ENCODE measurements at regions not wholly inside any gene's neighbourhood (a gene's known extent, or its start where the extent isn't known, plus 50 kb on each side); places are given as distances from the start of the nearest gene placed in this dataset.
"Not testable (repeated sequence)": the region's sequence is repeated elsewhere in the genome, so short reads cannot be mapped to it uniquely, and the experiment has no call there.

DNA sequence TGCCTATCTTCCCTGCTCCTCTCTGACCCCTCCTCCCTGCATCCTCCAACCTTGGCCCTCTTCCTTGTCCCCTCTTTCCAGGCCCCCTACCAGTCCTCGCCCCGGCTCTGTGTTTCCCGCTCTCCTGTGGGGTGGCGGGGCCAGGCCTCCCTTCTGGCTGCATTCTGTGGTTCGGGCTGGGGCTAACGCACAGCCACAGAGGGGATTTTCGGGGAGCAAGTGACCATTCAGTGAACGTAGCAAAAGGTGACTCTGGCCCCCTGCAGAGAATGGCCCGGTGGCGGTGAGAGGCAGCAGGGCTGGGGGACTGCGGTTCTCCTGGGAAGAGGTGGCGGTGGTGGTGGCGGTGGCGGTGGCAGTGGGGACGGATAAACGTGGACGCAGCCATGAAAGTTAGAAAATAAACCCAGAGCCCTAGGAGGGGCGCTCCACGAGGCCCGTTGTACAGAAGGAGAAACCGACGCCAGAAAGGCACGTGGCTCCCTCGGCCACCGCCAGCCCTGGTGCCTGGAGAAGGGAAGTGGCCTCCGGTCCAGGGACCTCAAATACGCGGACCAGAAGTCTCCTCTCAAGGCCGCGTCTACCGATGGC, 269.6 kb downstream of the ADGRD1 start:
- no peak for DNase-seq
- H3K27me3 ChIP-seq: no peaks in the 10 kb centered on the region
- TF ChIP-seq, protein P1, sequence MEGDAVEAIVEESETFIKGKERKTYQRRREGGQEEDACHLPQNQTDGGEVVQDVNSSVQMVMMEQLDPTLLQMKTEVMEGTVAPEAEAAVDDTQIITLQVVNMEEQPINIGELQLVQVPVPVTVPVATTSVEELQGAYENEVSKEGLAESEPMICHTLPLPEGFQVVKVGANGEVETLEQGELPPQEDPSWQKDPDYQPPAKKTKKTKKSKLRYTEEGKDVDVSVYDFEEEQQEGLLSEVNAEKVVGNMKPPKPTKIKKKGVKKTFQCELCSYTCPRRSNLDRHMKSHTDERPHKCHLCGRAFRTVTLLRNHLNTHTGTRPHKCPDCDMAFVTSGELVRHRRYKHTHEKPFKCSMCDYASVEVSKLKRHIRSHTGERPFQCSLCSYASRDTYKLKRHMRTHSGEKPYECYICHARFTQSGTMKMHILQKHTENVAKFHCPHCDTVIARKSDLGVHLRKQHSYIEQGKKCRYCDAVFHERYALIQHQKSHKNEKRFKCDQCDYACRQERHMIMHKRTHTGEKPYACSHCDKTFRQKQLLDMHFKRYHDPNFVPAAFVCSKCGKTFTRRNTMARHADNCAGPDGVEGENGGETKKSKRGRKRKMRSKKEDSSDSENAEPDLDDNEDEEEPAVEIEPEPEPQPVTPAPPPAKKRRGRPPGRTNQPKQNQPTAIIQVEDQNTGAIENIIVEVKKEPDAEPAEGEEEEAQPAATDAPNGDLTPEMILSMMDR (IDR thresholded peaks at IDR 0.05 in 4 of 5, conservative IDR thresholded peaks at IDR 0.05 in 1 of 5): no peak
- TF ChIP-seq POLR2A (IDR thresholded peaks at IDR 0.05): no peak
- H3K9me3 ChIP-seq: no peaks in the 10 kb centered on the region
- no peak overlapping the region for H3K27ac ChIP-seq
- H3K4me3 ChIP-seq: no peak overlapping the region
- intact Hi-C loops (cut with DNase I; ENCODE audit: low total_unique reads): no loop called here
- in situ Hi-C loops (cut with MboI; ENCODE audit: low sequenced_read_pairs in 4 of 4): no loop called here
- no peaks in the 10 kb centered on the region for H3K36me3 ChIP-seq
- no peaks in the 10 kb centered on the region for H3K4me1 ChIP-seq
- no peak for ATAC-seq

DNA sequence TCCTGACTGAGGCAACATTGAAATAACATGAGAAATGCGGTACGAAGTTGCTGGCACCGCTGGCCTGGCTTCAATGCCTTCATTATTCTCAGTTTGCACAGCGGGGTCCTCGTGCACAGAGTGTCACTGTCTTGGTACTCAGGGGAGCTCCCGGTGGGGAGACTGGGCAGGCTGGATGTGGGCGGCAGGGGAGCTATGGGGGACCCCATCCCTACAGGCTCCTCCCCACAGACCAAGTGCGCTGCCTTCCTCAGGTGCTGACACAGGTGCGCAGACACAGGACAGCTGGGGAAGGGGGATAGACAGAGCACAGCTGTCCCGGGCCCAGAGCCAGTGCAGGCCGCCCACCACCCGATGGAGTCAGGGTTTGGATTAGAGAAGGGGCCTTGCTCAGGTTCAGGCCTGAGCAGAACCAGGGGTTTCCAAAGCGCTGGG, 270.1 kb downstream of the ADGRD1 start:
- Histone ChIP-seq H3K9me3 (no peaks in the 10 kb centered on the region), H3K36me3 (no peaks in the 10 kb centered on the region), H3K27ac (no peak overlapping the region), H3K4me3 (no peak overlapping the region), H3K27me3 (no peaks in the 10 kb centered on the region), H3K4me1 (no peaks in the 10 kb centered on the region)
- TF ChIP-seq POLR2A (IDR thresholded peaks at IDR 0.05): no peak
- TF ChIP-seq, protein P1 (IDR thresholded peaks at IDR 0.05 in 4 of 5, conservative IDR thresholded peaks at IDR 0.05 in 1 of 5): no peak
- intact Hi-C loops (cut with DNase I; ENCODE audit: low total_unique reads): no loop called here
- in situ Hi-C loops (cut with MboI; ENCODE audit: low sequenced_read_pairs in 4 of 4): no loop called here
- ATAC-seq (no peak), DNase-seq (no peak)

DNA sequence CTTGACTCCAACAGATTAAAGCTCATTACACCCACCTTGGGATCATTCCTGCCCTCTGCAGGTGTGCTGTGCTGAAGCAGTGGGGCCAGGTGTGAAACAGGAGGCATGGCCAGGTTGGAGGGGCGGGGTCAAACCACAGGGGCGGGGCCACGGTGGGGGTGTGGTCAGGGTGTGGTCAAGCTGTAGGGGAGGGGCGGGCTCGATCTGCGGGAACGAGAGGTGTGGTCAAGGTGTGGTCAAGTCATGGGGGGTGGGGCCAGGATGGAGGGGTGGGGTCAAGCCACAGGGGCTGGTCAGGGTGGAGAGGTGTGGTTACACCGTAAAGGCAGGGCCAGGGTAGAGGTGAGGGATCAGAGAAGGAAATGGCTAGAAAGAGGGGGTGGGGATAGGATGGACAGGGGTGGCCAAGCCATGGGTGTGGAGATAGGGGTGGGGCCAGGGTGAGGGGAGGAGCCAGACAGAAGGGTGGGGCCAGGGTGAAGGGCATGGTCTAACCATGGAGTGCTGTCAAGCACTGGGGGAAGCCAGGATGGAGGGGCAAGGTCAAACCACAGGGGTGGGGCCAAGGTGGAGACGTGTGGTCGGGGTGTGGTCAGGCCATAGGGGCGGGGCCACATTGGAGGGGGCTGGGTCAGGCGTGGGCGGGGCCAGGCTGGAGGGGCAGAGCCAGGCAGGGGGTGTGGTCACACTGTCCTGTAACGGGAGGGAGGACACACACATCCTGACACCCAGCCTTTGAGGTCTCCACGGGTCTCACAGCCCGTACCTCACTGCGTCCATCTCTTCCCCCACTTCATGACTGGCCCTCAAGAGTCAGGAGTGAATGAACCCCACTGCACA, 270.7 kb downstream of the ADGRD1 start:
- H3K9me3 ChIP-seq; ATAC-seq; in situ Hi-C loops (cut with MboI; ENCODE audit: low sequenced_read_pairs in 4 of 4); H3K4me1 ChIP-seq; H3K4me3 ChIP-seq; H3K27me3 ChIP-seq; H3K27ac ChIP-seq; intact Hi-C loops (cut with DNase I; ENCODE audit: low total_unique reads); H3K36me3 ChIP-seq; DNase-seq: not testable (repeated sequence)

DNA sequence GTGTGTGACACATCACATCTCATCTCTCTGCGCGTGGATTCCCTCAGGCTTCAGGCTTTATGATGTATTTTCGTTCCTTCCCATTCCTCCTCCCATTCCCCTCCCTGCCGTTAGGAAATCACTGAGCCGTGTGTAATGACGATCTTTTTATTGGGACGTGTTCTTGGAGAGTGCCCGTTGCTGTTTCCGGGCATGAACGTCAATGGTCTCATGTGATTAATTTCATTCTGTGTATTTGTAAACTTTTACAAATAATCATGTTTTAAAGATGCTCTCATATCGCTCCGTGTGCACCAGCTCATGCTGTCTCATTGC, 271.3 kb downstream of the ADGRD1 start:
- H3K36me3 ChIP-seq; H3K4me3 ChIP-seq; H3K4me1 ChIP-seq; H3K27me3 ChIP-seq; intact Hi-C loops (cut with DNase I; ENCODE audit: low total_unique reads); ATAC-seq; in situ Hi-C loops (cut with MboI; ENCODE audit: low sequenced_read_pairs in 4 of 4); H3K27ac ChIP-seq; DNase-seq; H3K9me3 ChIP-seq: not testable (repeated sequence)

DNA sequence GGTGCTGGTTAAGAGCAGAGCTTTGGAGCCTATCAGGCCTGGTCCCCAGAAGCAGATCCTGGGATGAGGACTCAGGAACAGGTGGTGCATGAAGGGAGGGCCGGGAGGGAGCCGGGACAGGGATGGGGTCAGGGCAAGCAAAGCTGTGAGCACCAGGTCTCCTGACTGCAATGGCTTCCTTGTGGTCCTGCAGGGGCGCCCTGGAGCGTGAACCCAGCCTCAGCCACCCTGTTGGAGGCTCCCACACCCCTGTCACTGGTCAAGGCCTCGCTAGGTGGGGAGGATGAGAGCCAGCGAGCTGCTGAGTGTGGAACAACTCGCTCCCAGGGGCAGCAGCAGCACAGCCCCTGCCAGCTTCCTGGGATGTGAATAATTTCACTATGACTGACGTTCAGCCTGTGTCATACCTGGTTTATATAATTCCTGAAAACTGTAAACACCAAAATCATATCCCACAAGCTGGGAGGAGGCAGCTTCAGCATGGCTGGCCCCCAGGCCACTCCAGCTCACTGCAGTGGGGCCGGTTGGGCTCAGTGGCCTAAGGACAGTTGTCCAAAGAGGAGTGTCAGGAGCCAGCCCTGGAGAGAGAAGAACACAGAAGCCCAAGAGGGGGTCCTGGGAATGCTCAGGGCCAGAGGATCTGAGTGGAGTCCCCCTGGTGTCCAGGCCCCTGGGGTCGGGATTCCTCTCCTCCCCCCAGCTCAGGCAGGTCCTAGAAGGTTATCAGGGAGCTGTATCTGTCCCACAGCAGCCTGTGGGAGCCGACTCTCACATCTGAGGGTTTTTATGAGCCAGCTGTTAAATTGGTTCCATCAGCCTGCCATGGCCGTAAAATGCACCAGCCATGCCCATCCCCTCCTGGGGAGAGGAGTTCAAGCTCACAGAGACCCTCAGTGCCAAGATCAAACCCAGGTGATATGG, 272.9 kb downstream of the ADGRD1 start:
- TF ChIP-seq POLR2A (IDR thresholded peaks at IDR 0.05): no peak
- intact Hi-C loops (cut with DNase I; ENCODE audit: low total_unique reads): no loop called here
- H3K9me3 ChIP-seq: no peaks in the 10 kb centered on the region
- H3K4me1 ChIP-seq: no peaks in the 10 kb centered on the region
- in situ Hi-C loops (cut with MboI; ENCODE audit: low sequenced_read_pairs in 4 of 4): no loop called here
- DNase-seq (no peak), ATAC-seq (no peak)
- H3K4me3 ChIP-seq: no peak overlapping the region
- H3K27ac ChIP-seq: no peak overlapping the region
- H3K27me3 ChIP-seq: peaks cover 0 to 2% (median 0%) of the 10 kb centered on the region in 3 donors
- no peaks in the 10 kb centered on the region for H3K36me3 ChIP-seq

DNA sequence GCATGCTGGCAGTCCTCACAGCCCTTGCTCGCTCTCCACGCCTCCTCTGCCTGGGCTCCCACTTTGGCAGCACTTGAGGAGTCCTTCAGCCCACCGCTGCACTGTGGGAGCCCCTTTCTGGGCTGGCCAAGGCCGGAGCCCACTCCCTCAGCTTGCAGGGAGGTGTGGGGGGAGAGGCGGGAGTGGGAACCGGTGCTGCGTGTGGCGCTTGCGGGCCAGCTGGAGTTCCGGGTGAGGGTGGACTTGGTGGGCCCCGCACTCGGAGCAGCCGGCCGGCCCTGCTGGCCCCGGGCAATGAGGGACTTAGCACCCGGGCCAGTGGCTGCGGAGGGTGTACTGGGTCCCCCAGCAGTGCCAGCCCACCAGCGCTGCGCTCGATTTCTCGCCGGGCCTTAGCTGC, 273.9 kb downstream of the ADGRD1 start:
- H3K9me3 ChIP-seq; H3K27me3 ChIP-seq; DNase-seq; H3K4me1 ChIP-seq; in situ Hi-C loops (cut with MboI; ENCODE audit: low sequenced_read_pairs in 4 of 4); H3K27ac ChIP-seq; ATAC-seq; H3K36me3 ChIP-seq; H3K4me3 ChIP-seq; intact Hi-C loops (cut with DNase I; ENCODE audit: low total_unique reads): not testable (repeated sequence)

DNA sequence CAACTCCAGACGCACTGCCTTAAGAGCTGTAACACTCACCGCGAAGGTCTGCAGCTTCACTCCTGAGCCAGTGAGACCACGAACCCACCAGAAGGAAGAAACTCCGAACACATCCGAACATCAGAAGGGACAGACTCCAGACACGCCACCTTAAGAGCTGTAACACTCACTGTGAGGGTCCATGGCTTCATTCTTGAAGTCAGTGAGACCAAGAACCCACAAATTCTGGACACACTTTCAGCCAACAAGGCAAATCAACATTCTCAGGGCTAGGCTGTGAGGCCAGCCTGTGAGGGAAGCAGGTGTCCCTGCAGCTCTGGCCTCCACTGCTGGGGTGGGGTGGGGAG, 275.3 kb downstream of the ADGRD1 start:
- H3K4me3 ChIP-seq; ATAC-seq; H3K27ac ChIP-seq; H3K4me1 ChIP-seq; DNase-seq; intact Hi-C loops (cut with DNase I; ENCODE audit: low total_unique reads); H3K9me3 ChIP-seq; in situ Hi-C loops (cut with MboI; ENCODE audit: low sequenced_read_pairs in 4 of 4); H3K36me3 ChIP-seq; H3K27me3 ChIP-seq: not testable (repeated sequence)

Measured in gastrocnemius medialis (tissue), 4 donors.